Ammon's horn (tissue), 1 donor: ENCODE measurements at regions not wholly inside any gene's neighbourhood (a gene's known extent, or its start where the extent isn't known, plus 50 kb on each side); places are given as distances from the start of the nearest gene placed in this dataset.

Experiments
- DNase-seq: peaks from one replicate; pipeline ENCODE4 v3.0.0-alpha.2; 2016; ENCODE audit warnings: low spot score

DNA sequence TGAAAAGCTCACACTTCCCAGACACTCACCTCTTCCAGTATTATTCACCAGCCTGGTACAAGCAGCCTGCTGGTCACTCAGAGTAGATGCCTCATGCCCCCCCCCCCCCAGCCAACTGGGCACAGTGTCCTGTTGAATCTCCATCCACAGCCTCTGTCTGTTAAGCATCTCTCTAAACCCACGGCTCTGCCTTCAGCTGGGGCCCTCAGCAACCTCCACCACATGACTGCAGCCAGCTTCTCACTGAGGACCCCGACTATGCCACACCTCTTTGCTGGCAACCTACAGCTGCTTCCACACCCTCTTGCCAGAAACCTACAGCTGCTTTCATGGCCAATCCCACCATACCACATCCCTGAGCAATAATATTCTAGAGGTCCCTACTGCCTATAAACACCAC is 113.1 kb downstream of the RHOU start:
- DNase-seq = no peak

DNA sequence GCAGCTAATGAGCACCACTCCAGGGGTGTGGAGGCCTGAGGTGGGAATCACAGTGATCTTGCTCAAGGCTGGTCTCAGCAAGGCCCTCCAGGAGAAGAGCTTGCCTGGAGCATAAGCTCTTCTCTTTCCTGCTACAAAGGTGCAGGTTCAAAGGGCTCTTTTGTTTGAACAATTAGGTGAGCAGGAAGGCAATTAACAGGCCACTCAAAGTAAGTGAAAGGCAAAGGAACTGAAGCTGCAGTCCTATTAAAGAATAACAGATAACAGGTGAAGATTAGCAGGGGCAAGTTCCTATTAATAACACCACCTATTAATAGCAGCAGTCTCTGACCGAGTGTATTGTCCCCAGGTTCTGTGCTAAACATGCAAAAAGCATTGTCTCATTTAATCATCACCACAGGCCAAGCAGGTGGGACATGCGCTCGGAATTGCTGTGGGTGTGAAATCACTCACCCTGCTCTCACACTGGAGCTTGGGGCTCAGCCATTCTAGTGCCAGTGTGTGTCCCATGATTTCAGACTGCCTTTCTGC is 113.8 kb downstream of the RHOU start:
- DNase-seq = no peak

DNA sequence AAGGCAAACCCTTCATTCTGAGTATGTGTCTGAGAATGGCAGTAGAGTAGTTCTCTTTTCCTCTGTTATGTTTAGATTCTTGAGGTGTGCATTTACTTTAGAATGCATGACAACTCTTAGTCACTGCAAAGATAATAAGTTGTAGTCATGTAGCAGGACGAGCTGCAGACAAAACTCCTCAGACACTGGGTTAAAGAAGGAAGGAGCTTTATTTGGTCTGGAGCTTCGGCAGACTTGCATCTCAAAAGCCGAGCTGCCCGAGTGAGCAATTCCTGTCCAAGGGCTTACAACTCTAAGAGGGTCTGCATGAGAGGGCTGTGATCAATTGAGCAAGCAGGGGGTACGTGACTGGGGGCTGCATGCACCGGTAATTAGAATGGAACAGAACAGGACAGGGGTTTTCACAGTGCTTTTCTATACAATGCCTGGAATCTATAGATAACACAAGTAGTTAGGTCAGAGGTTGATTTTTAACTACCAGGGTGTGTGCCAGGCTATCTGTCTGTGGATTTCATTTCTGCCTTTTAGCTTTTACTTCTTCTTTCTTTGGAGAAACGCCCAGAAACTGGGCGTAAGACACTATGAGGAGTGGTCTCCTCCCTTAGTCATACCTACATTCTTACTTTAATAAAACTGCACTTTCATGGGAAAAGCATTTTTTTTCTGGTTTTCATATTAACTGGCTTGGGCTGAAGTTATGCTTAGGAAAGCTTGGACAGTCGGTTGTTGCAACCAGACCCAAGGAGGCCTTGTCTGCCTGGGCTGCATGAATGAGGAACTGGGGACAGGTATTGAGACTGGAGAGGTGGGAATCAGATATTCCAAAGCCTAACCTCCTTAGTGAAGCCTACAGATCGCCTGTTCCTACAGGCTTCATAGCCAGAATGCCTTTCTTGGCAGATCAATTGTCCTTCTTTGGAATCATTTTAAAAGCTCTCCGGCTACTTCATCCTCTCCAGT is 115.1 kb downstream of the RHOU start:
- DNase-seq = no peak

DNA sequence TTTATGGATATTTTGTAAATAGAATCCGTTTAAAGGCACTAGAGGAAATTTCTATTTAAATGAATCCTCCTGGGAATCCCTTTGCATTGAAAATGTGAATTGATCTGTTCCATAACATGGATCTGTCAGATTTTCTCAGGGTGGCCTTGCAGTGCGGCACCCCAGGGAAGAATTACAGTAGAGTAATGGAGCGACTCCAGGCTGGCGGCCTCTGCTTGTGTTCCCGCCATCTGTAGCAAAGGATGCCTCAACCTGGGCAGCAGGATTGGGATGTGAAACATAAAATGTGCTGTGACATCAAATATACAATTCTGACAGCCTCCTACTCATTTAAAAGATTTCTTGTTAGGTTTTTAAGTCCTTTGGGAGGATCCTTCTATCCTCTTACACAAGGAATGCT is 115.9 kb downstream of the RHOU start:
- no peak for DNase-seq

DNA sequence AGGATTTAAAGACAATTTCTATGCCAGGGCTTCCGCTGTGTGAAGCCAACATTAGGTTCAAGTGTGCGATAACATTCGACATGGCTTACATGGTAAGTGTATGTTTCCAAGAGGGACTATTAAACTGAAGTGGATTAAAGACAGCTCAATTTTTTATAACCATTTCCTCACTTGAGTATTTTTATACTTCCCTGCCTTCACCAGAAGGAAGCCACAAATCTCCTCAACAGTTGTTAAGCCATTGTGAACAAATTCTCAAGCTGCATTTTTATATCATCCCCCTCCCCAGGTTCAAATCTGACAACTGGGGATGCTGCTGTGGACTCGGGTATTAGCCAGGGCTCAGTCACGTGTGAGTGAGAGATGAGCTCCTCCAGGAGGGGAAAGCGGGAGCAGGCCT is 116.3 kb downstream of the RHOU start:
- DNase-seq = no peak

DNA sequence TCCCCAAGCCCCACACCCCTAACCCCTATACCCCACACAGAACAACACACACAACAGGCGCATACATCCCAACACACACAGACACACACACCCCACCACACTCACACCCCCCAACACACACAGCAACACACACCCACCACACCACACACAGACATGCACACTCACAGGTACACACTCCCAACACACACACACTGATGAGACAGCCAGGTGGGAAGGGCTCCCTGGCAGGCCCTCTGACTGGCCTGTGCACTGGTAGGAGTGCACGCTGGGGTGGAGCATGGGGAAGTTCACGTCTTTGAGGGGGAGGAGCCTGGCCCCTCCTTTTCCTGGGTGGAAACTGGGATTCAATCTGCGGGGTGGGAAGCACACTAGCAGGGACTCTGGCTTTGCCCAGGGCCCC is 116.7 kb downstream of the RHOU start:
- DNase-seq = no peak

DNA sequence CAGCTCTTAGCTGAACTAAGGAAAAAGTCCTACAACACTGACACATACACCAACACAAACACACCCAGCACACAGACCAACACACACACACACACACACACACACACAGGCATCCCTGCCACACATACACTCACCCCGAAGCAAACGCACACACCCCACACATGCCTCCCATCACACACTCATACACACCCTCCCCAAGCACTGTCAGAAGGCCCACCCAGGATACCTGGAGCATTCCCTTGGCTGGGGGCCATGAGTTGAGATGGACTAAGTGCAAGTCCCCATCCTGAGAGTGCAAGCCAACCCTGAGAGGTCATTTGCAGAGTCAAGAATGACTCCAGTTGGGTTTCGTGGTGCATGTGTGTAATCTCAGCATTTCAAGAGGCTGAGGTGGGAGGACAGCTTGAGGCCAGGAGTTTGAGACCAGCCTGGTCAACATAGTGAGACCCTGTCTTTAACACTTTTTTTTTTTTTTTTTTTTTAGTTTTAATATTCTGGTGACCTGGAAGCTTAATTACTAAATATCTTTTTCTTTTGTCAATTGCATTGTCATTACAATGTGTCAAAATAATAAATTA is 117.3 kb downstream of the RHOU start:
- DNase-seq = no peak

DNA sequence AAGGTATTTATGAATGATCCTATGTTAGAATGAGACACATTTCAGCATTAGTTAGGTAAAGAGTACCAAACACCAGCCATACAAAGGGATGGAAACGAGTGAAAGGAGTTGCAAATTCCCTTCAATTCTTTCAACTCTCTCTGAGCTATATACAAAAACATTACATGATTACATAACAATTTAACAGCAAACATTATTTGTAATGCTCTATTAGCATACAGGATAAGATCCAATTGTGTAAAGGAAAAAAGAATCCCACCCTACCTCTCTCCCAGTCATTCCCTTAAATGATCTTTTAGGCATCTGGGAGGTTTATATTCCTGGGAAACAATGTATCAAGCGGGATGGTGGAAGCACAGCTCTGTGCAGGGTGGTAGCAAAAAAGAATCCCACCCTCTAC is 117.9 kb downstream of the RHOU start:
- DNase-seq = no peak

DNA sequence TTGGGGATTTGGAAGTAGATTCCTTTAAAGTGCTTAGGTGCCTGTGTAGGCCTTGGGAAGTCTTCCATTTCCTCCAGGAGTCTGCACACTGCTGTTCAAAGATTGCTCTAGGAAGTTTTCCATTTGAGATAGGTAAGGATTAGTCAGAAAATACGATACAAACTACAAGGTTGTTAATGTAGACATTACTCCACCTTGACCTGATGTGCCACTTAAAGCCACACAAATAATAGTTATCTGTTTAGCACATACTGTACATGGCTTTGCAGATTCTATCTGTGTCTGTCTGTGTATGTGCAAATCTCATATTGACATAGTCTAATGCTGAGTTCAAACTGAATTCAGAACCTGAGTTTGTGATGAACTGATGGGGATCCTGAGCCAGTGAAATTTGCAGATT is 118.4 kb downstream of the RHOU start:
- no peak for DNase-seq

DNA sequence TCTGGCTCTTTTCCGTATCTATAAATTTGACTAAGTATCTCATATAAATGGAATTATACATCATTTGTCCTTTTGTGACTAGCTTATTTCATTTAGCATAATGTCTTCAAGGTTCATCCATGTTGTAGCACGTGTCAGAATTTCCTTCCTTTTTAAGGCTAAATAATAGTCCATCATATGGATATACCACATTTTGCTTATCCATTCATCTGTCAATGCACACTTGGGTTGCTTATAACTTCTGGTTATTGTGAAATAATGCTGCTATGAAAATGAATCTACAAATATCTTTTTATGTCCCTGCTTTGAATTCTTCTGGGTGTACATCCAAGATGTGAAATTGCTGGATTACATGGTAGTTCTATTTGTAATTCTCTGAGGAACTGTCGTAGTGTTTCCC is 119.6 kb downstream of the RHOU start:
- DNase-seq = no peak

DNA sequence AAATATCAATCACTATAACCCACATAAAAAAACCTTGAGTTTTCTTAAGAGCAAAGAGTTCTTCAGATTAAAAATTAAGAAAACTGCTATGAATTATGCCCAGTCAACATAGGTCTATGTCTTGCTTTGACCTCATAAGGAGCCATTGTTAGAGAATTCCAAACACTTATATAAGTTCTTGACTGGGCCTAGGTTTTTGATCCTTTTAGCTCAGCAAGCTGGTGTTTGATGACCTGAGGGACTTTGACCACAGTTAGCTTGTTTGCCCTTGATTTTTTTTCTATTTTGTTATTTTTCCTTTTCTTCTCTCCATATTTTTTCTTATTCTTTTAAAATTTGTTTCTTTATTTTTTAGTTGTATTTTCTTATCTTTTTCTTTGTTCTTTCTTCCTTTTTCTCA is 122.3 kb downstream of the RHOU start:
- DNase-seq = no peak

DNA sequence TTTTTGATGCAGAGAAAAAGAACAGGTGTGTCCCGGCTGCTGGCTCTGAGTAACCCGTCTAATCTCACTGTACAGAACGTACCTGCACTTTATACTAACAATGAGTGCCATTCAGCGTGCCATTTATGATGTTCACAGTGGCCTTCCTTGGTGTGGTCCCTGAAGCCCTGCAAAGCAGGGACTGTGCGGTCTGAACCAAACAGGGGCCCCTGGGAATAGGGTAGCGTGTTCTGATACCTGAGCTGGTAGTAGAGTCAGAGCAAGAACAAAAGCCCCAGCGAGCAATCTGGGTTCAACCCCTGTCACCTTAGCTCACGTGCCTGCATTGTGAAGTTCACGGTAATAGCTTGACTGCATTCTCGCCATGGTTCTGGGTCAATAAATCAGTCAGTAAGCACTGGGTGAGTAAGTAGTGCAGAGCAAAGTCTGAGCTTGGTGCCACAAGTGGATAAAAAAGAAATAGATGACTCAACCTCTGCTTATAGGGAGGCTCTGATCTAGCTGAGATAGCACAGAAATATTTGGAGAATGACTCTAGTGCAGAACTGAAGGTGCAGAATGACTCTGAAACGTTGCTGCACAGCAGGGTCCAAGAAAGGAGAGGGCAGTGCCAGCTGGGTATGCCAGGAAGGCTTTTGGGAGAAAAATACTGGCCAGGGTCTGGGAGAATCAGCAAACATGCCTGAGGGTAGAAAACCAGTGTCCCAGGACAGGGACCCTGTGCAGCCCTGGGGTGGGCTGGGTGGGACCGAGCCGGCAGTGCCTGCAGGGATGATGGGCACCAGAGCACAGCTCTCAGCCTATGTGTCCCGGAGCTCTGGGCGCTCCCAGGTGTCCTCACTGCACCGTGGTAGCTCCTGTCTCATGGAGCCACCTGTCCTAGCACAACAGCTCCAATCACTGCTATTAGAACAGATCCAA is 125.9 kb downstream of the RHOU start:
- DNase-seq = no peak

DNA sequence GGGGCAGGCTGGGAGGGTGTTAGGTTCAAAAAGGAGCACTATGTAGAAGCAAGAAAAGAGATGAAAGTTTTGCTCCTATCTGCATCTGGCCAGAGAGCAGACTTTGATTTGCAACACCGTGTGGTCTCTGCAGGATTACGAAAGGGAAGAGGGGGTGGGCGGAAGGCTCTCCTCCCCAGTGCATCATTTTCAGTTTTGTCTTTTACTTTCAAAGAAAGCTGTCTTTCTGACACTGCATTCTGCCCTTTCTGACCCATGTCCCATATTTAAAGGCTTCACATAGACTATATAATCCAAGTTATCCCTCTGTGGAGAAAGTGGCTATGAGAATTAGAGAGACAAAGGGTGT is 126.5 kb downstream of the RHOU start:
- DNase-seq = no peak

DNA sequence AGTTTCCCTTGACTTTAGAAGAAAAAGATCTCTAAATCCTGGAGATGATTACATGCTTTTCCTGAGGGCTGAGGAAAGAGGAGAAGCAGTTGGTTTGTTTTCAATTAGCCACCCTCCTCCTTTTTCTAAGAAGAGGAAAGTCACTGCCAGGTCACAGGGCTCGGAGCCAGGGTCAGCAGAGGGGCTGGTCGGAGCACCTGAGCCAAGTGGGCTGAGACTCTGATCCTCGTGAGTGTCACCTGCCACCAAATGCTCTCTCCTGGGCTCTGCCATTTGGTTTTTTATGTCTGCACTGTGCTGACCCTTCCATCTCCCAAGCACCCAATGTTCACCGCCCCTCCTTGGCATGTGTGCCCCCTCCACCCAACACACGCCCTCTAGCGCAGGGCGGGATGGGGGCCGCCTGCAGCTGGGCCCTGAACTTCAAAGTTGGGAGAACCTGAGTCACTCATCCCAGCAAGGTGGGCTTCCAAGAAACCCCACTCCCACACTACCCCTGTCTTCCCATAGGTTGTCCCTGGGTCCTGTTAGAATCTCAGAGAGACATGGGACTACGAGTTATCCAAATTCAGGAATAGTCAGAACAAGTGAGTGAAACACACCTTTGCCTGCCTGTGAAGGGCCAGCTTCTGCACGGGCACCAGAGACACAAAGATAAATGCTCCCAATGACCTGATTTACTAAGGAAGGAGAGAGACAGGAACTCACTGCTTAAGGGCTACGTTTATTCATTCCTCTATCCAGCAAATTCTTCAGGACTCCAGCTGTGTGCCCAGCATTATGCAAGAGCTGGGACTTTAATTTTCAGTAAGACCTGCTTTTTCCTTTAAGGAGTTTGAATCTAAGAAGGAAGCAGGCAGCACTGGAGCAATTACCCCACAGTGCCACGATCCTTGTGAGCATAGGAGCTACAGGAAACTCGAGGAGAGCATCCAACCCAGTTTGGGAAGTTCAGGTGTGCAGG is 127.5 kb downstream of the RHOU start:
- DNase-seq = no peak

DNA sequence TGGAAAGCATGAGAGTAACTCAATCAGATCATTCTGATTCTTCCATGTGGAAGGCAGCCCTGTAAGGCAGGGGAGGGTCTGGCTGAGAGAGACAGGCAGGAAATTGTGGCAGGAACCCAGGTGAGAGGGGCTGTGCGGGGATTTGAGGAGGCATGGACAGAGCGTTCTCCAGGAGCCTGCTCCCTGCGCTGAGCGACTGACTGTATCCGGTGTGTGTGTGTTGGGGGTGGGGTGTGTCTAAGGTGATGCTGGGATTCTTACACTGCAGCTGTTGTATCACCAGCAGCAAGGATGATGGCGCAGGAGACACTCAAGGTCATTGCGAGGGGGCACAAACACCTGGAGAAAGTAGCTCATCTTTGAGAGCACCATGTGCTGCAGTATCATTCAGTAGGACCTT is 128.5 kb downstream of the RHOU start:
- no peak for DNase-seq

DNA sequence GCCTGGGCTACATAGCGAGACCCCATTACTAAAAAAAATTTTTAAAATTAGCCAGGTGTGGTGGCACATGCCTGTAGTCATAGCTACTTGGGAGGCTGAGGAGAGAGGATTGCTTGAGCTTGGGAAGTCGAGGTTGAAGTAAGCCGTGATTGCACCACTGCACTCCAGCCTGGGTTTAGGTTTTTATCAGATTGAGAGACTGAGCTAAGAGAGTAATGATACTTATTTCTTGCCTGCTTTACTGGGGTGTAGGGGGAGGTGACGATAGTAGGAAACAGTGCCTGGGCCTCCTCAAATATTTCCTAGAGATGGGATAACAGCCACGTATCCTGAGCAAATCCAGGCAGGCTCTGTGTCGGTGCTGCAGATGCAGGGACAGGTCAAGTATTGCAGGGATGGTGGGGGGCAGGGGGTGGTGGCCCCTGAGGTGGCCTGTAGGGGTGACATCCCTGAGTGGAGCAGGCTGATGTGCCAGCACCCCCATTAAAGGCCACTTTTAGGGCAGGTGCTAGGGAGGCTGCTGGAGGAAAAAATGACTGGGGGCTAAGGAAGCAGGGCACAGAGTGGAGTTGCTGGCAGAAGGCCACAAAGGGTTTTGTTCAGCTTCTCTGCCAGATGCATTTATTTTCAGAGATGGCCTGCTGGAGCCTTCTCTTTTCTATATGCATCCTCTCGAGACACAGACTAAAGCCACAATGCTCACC is 130.5 kb downstream of the RHOU start:
- DNase-seq = no peak

DNA sequence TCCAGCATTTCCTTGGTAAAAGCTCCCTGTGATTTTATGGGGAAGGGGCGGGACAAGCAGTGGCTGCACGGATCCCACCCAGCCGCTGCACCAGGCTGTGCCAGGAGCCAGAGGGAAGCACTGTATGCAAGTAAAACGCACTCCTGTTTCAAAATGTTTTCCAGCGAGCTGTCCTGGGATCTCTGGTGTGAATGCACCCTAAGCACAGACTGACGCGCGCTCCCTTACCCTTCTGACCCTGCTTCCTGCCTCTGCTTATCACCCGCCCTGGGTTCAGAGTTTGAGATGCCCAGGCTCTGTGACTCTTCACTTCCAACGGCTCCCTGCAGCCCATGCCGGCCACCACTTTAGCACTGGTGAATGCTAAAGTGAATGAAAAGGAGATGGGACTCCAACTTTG is 131.2 kb downstream of the RHOU start:
- no peak for DNase-seq

DNA sequence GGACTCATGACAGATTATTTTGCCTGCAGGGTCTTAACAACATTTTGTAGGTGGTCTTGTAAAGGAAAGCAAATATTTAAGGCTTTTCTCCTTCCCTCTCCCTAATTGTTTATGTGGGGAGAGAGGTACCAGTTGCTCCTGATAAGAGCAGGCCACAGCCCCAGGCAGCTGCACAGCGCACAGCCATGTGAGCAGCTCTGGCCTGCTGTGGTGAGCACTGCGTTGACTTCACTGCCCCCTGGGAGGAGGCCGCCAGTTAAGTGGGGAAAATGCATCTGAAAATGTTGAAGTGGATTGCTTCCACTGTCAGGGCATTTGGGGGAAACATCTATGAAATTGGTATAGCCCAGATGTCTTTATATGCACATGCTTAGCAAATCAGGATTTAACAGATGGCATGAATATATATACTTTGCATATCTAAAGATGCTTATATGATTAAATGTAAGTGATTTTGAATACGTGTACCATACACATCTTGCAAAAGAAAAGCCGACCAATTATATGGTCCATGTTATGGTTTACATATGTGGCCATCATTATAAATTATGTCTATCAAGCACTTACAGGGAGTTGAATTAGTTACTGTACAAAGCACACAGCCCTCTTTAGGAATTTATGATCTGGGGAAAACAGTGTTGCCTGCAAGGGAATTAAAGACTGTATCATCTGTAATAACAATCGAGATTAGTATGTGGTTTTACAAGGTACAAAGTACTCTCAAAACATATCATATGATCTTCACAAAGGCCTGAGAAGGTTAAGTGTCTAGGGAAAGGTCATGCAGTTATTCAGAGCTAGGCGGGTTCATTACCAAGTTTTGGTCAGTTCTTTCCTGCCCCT is 132.1 kb downstream of the RHOU start:
- peak; percentile 73 for DNase-seq

DNA sequence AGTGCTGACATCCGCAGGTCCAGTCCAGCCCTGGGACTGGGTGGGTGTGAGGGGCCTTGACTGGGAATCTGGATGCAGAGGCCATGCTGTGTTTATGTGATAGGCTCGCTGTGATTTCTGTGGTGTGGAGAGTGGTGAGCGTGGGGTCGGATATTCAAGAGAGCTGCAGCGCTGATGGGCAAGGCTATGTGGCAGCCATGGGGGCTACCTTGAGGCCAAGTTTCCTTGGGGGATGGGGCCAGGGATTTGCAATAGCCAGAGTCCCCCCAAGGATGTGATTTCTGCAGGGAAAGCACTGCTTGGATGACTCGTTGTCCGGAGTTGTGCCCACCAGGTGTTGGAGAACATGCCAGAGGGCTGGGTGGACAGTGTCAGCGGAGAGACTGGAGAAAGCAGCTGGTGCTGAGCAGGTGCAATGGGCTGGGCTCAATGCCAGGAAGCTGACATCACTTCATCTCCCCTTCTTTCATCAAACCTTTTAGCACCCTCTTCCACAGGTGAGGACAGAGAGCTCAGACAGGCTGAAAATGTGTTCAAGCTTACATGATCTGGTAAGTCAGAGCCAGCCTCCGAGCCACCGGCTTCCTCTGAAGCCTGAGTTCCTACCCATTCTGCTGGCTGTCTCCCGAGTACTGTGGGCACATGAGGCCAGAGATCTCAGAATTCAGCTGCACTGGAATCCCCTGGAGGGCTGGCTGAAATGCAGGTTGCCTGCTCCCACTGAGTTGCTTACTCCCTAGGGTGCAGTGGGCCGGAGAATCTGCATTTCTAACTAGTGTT is 132.9 kb downstream of the RHOU start:
- no peak for DNase-seq
